ENCODE measurements at regions not wholly inside any gene's neighbourhood (a gene's known extent, or its start where the extent isn't known, plus 50 kb on each side); places are given as distances from the start of the nearest gene placed in this dataset.

DNA sequence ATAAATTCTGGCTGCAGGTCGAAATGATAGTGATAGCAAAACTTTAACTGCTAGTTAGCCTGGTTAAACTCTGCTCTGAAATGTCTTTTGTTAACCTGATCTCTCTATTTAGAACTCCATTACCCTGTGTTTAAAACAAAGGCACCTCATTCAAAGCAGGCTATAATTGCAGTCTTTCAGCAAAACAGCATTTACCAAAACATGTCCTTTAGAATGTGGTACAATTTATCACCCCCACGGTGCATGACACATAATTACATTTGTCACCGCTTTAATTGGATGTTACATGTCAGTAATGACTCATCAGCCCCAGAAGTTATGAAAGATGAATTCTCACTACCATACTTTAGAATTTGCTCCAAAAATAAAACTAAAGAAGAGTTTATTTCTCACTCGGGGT is 295.4 kb downstream of the TOX3 start:
- no peak for DNase-seq
- H3K4me1 Mint-ChIP-seq (ENCODE audit: low read depth, unreplicated experiment) = peaks cover 55% of the 10 kb centered on the region
- CTCF ChIA-PET = interaction anchor here (0.7 kb wide), 1 partner anchor 122 kb away, joined by 3 read pairs; no protein-coding TSS in a partner anchor
- BruUV-seq (replicated peaks) = no TSS peak
- TF ChIP-seq, protein P1, sequence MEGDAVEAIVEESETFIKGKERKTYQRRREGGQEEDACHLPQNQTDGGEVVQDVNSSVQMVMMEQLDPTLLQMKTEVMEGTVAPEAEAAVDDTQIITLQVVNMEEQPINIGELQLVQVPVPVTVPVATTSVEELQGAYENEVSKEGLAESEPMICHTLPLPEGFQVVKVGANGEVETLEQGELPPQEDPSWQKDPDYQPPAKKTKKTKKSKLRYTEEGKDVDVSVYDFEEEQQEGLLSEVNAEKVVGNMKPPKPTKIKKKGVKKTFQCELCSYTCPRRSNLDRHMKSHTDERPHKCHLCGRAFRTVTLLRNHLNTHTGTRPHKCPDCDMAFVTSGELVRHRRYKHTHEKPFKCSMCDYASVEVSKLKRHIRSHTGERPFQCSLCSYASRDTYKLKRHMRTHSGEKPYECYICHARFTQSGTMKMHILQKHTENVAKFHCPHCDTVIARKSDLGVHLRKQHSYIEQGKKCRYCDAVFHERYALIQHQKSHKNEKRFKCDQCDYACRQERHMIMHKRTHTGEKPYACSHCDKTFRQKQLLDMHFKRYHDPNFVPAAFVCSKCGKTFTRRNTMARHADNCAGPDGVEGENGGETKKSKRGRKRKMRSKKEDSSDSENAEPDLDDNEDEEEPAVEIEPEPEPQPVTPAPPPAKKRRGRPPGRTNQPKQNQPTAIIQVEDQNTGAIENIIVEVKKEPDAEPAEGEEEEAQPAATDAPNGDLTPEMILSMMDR (IDR thresholded peaks at IDR 0.05; ENCODE audit: unreplicated experiment) = no peak
- H3K27me3 Mint-ChIP-seq (ENCODE audit: unreplicated experiment) = no peaks in the 10 kb centered on the region
- intact Hi-C loops (cut with micrococcal nuclease; ENCODE audit: unreplicated experiment) = loop anchor here (5.0 kb wide), 1 partner anchor 156 kb away; no protein-coding TSS in a partner anchor
- no peak overlapping the region for H3K4me3 Mint-ChIP-seq (ENCODE audit: low read depth, unreplicated experiment)
- no peak overlapping the region for H3K27ac Mint-ChIP-seq (ENCODE audit: unreplicated experiment)
- no peaks in the 10 kb centered on the region for H3K36me3 Mint-ChIP-seq (ENCODE audit: insufficient read depth, unreplicated experiment)
- H3K9me3 Mint-ChIP-seq (ENCODE audit: low read depth, unreplicated experiment) = peaks cover 8% of the 10 kb centered on the region

DNA sequence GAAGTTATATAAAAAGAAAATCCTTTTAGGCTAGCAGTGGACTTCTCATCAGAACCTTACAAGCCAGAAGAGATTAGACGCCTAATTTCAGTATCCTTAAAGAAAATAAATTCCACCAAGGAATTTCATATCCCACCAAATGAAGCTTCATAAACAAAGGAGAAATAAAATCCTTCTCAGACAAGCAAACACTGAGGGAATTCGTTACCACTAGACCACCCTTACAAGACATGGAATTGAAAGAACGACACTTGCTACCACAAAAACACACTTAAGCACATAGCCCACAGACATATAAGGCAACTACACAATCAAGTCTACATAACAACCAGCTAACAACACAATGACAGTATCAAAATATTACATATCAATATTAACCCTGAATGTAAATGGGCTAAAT is 299.2 kb downstream of the TOX3 start:
- TF ChIP-seq, protein P1 (IDR thresholded peaks at IDR 0.05; ENCODE audit: unreplicated experiment) = no peak
- intact Hi-C loops (cut with micrococcal nuclease; ENCODE audit: unreplicated experiment) = no loop called here
- peaks cover 18% of the 10 kb centered on the region for H3K4me1 Mint-ChIP-seq (ENCODE audit: low read depth, unreplicated experiment)

DNA sequence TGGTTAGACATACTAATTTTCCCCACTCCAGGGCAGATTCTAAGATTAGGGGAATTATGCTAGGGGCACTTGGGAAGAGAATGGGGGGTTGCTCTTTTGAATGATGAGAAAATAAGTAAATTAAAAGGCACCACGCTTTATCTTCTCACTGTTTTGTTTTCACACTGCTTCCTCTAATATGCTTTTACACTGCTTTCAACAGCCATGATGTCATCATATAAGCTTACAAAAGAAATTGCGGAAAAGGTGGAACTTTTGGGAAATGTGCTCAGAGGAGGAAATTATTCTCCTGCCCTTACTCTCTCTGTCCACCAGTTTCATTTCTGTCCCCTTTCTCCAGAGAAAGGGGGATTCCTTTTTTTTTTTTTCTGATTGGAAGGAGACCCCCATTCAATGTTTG is 308.2 kb downstream of the TOX3 start:
- CTCF ChIA-PET = no interaction called here
- H3K36me3 Mint-ChIP-seq (ENCODE audit: insufficient read depth, unreplicated experiment) = no peaks in the 10 kb centered on the region
- no peaks in the 10 kb centered on the region for H3K27me3 Mint-ChIP-seq (ENCODE audit: unreplicated experiment)
- H3K4me1 Mint-ChIP-seq (ENCODE audit: low read depth, unreplicated experiment) = no peaks in the 10 kb centered on the region
- DNase-seq = no peak
- no peak overlapping the region for H3K4me3 Mint-ChIP-seq (ENCODE audit: low read depth, unreplicated experiment)
- intact Hi-C loops (cut with micrococcal nuclease; ENCODE audit: unreplicated experiment) = no loop called here
- H3K9me3 Mint-ChIP-seq (ENCODE audit: low read depth, unreplicated experiment) = peaks cover under 1% of the 10 kb centered on the region
- BruUV-seq (replicated peaks) = no TSS peak
- H3K27ac Mint-ChIP-seq (ENCODE audit: unreplicated experiment) = no peak overlapping the region
- TF ChIP-seq, protein P1 (IDR thresholded peaks at IDR 0.05; ENCODE audit: unreplicated experiment) = no peak

More for the DNA sequence above, 299.2 kb downstream of the TOX3 start:
- no peak for DNase-seq
- H3K9me3 Mint-ChIP-seq (ENCODE audit: low read depth, unreplicated experiment) = peaks cover 10% of the 10 kb centered on the region
- H3K27me3 Mint-ChIP-seq (ENCODE audit: unreplicated experiment) = no peaks in the 10 kb centered on the region
- CTCF ChIA-PET = no interaction called here
- no peak overlapping the region for H3K4me3 Mint-ChIP-seq (ENCODE audit: low read depth, unreplicated experiment)
- no peaks in the 10 kb centered on the region for H3K36me3 Mint-ChIP-seq (ENCODE audit: insufficient read depth, unreplicated experiment)
- no TSS peak for BruUV-seq (replicated peaks)
- H3K27ac Mint-ChIP-seq (ENCODE audit: unreplicated experiment) = no peak overlapping the region

DNA sequence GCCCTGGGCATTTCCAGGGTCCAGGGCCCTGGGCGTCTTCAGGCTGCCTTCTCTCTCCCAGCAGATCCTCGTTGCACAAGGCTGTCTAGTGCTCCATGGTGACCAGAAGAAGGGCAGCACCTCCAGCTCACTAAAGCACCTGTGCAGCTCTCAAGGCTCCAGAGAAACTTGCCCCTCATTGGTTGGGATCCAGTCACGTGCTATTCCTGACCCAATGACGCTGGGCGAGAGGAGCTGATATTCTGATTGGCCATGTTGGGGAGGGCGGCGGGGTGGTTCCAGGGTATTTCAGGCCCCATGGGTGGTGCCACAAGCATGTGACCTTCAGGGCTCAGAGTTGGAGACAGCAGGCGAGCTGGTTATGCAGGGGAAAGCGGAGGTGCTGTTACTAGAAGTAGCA is 309.1 kb downstream of the TOX3 start:
- intact Hi-C loops (cut with micrococcal nuclease; ENCODE audit: unreplicated experiment) = no loop called here
- Mint-ChIP-seq H3K9me3 (ENCODE audit: low read depth, unreplicated experiment) (no peaks in the 10 kb centered on the region), H3K27me3 (ENCODE audit: unreplicated experiment) (no peaks in the 10 kb centered on the region), H3K4me1 (ENCODE audit: low read depth, unreplicated experiment) (no peaks in the 10 kb centered on the region), H3K4me3 (ENCODE audit: low read depth, unreplicated experiment) (no peak overlapping the region), H3K27ac (ENCODE audit: unreplicated experiment) (no peak overlapping the region), H3K36me3 (ENCODE audit: insufficient read depth, unreplicated experiment) (no peaks in the 10 kb centered on the region)
- TF ChIP-seq, protein P1 (IDR thresholded peaks at IDR 0.05; ENCODE audit: unreplicated experiment) = no peak
- BruUV-seq (replicated peaks) = no TSS peak
- CTCF ChIA-PET = no interaction called here
- no peak for DNase-seq

Measured in Calu3 (cell line).